ENCODE measurements at regions not wholly inside any gene's neighbourhood (a gene's known extent, or its start where the extent isn't known, plus 50 kb on each side); places are given as distances from the start of the nearest gene placed in this dataset.

DNA sequence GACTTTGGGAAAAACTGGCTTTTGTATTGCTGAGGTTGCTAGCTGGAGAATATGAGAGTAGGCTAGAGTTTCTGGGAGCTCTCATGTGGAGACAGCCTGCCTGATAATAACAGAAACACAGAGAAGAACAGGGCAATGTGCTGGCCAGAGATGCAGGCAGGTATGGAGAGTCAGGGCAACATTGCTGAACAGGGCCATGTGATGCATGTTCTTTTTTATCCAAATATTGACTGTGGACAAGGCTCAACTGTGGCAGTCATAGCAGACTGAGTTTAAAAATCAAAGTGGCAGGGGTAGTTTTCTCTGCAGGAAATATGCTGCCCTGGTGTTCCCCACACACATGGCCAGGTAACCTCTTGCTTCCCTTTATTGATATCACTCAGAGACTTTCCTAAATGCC is 381.1 kb downstream of the RASEF start:
- Histone ChIP-seq H3K4me1 (peaks cover 7% of the 10 kb centered on the region), H2AFZ (replicated peaks) (peak overlapping the region; percentile 26), H3K27me3 (no peaks in the 10 kb centered on the region), H4K20me1 (ENCODE audit: low read depth) (no peaks in the 10 kb centered on the region), H3K27ac (no peak overlapping the region), H3K4me3 (no peak overlapping the region), H3K9me3 (ENCODE audit: low read depth) (no peaks in the 10 kb centered on the region), H3F3A (ENCODE audit: low read depth) (no peaks in the 10 kb centered on the region), H3K79me2 (ENCODE audit: low read depth) (no peaks in the 10 kb centered on the region), H3K4me2 (no peak overlapping the region), H3K36me3 (no peaks in the 10 kb centered on the region), H3K9ac (no peak overlapping the region)
- Mint-ChIP-seq H3K36me3 (no peaks in the 10 kb centered on the region), H3K4me1 (no peaks in the 10 kb centered on the region), H3K27me3 (ENCODE audit: insufficient read depth, low read depth) (no peaks in the 10 kb centered on the region), H3K27ac (no peak overlapping the region), H3K9me3 (peaks cover 2% of the 10 kb centered on the region), H3K4me3 (no peak overlapping the region)
- DNase-seq (ENCODE audit: low spot score): no peak
- TF ChIP-seq EZH2phosphoT487 (IDR thresholded peaks at IDR 0.05) (no peak), EZH2 (IDR thresholded peaks at IDR 0.05) (no peak)
- TF ChIP-seq, protein P1, sequence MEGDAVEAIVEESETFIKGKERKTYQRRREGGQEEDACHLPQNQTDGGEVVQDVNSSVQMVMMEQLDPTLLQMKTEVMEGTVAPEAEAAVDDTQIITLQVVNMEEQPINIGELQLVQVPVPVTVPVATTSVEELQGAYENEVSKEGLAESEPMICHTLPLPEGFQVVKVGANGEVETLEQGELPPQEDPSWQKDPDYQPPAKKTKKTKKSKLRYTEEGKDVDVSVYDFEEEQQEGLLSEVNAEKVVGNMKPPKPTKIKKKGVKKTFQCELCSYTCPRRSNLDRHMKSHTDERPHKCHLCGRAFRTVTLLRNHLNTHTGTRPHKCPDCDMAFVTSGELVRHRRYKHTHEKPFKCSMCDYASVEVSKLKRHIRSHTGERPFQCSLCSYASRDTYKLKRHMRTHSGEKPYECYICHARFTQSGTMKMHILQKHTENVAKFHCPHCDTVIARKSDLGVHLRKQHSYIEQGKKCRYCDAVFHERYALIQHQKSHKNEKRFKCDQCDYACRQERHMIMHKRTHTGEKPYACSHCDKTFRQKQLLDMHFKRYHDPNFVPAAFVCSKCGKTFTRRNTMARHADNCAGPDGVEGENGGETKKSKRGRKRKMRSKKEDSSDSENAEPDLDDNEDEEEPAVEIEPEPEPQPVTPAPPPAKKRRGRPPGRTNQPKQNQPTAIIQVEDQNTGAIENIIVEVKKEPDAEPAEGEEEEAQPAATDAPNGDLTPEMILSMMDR (IDR thresholded peaks at IDR 0.05): no peak

GRCh38 chr9:82682431-82682830 is 380.5 kb downstream of the RASEF start:
- no peak overlapping the region for H3K4me3 ChIP-seq
- no peaks in the 10 kb centered on the region for H4K20me1 ChIP-seq (ENCODE audit: low read depth)
- H3K79me2 ChIP-seq (ENCODE audit: low read depth): no peaks in the 10 kb centered on the region
- Mint-ChIP-seq H3K27ac (no peak overlapping the region), H3K9me3 (peaks cover 2% of the 10 kb centered on the region), H3K4me3 (no peak overlapping the region), H3K27me3 (ENCODE audit: insufficient read depth, low read depth) (no peaks in the 10 kb centered on the region), H3K4me1 (no peaks in the 10 kb centered on the region), H3K36me3 (no peaks in the 10 kb centered on the region)
- no peak overlapping the region for H3K27ac ChIP-seq
- no peaks in the 10 kb centered on the region for H3F3A ChIP-seq (ENCODE audit: low read depth)
- H3K9me3 ChIP-seq (ENCODE audit: low read depth): no peaks in the 10 kb centered on the region
- no peak for TF ChIP-seq EZH2phosphoT487 (IDR thresholded peaks at IDR 0.05)
- TF ChIP-seq EZH2 (IDR thresholded peaks at IDR 0.05): no peak
- TF ChIP-seq, protein P1 (IDR thresholded peaks at IDR 0.05): no peak
- H2AFZ ChIP-seq (replicated peaks): peak overlapping the region; percentile 24
- H3K4me2 ChIP-seq: no peak overlapping the region
- no peaks in the 10 kb centered on the region for H3K36me3 ChIP-seq
- DNase-seq (ENCODE audit: low spot score): no peak
- H3K27me3 ChIP-seq: no peaks in the 10 kb centered on the region
- no peak overlapping the region for H3K9ac ChIP-seq
- peaks cover 7% of the 10 kb centered on the region for H3K4me1 ChIP-seq

GRCh38 chr9:82695704-82696103 is 367.2 kb downstream of the RASEF start:
- Histone ChIP-seq H3K79me2 (ENCODE audit: low read depth) (no peaks in the 10 kb centered on the region), H3K4me1 (no peaks in the 10 kb centered on the region), H3K4me3 (no peak overlapping the region), H3F3A (ENCODE audit: low read depth) (no peaks in the 10 kb centered on the region), H3K27me3 (no peaks in the 10 kb centered on the region), H3K9ac (no peak overlapping the region), H3K9me3 (ENCODE audit: low read depth) (no peaks in the 10 kb centered on the region), H4K20me1 (ENCODE audit: low read depth) (no peaks in the 10 kb centered on the region), H3K36me3 (no peaks in the 10 kb centered on the region), H3K27ac (no peak overlapping the region), H3K4me2 (no peak overlapping the region), H2AFZ (replicated peaks) (no peak overlapping the region)
- H3K36me3 Mint-ChIP-seq: no peaks in the 10 kb centered on the region
- TF ChIP-seq EZH2 (IDR thresholded peaks at IDR 0.05) (no peak), EZH2phosphoT487 (IDR thresholded peaks at IDR 0.05) (no peak)
- TF ChIP-seq, protein P1 (IDR thresholded peaks at IDR 0.05): no peak
- H3K27me3 Mint-ChIP-seq (ENCODE audit: insufficient read depth, low read depth): no peaks in the 10 kb centered on the region
- no peaks in the 10 kb centered on the region for H3K4me1 Mint-ChIP-seq
- H3K9me3 Mint-ChIP-seq: peaks cover 11% of the 10 kb centered on the region
- DNase-seq (ENCODE audit: low spot score): no peak
- no peak overlapping the region for H3K4me3 Mint-ChIP-seq
- no peak overlapping the region for H3K27ac Mint-ChIP-seq
